HL-60 (cell line): ENCODE measurements at regions not wholly inside any gene's neighbourhood (a gene's known extent, or its start where the extent isn't known, plus 50 kb on each side); places are given as distances from the start of the nearest gene placed in this dataset.

Experiments
- DNase-seq, 2 experiments: peaks; one replicate each; pipeline ENCODE4 v3.0.0-alpha.2; 2010 to 2020; ENCODE audit warnings: low read depth in 1 of 2, low spot score in 1 of 2
- H3K27ac ChIP-seq: fragments of 250-450 bp; sonication (Bioruptor Pico); replicated peaks from 2 replicates; pipeline ENCODE4 v1.5.1; 2020; ENCODE audit warnings: mild to moderate bottlenecking, moderate library complexity
- H3K27me3 ChIP-seq: fragments of 250-450 bp; sonication (Bioruptor Pico); 2 replicates; pipeline ENCODE4 v1.5.1; 2021; ENCODE audit warnings: mild to moderate bottlenecking, moderate library complexity; ENCODE audit not compliant: insufficient read depth, poor library complexity, severe bottlenecking
- H3K4me3 ChIP-seq: replicated peaks from 2 replicates; pipeline ENCODE4 v1.5.1; 2011; ENCODE audit warnings: mild to moderate bottlenecking, control low read depth, low read length; ENCODE audit not compliant: insufficient read depth
- GABPA ChIP-seq: IDR thresholded peaks from 2 replicates; pipeline ENCODE4 v1.6.1; 2012; ENCODE audit warnings: low read depth
- POLR2AphosphoS5 ChIP-seq: IDR thresholded peaks from 2 replicates; pipeline ENCODE4 v1.6.1; 2012; ENCODE audit warnings: low read depth
- REST ChIP-seq: IDR thresholded peaks from 2 replicates; pipeline ENCODE4 v1.6.1; 2012; ENCODE audit warnings: low read depth; ENCODE audit not compliant: insufficient replicate concordance
- SPI1 ChIP-seq: IDR thresholded peaks from 2 replicates; pipeline ENCODE4 v1.6.1; 2012; ENCODE audit warnings: low read depth, mild to moderate bottlenecking, borderline replicate concordance
- TF ChIP-seq, protein P1 (sequence below): IDR thresholded peaks from one replicate; pipeline ENCODE4 v1.5.1; 2011; ENCODE audit warnings: low read length, control low read depth, inconsistent platforms; ENCODE audit not compliant: insufficient read depth

GRCh38 chr5:163807781-163808180, 302.4 kb downstream of the MAT2B start:
- no peak for DNase-seq
- no peaks in the 10 kb centered on the region for H3K27me3 ChIP-seq
- no peak overlapping the region for H3K4me3 ChIP-seq
- TF ChIP-seq POLR2AphosphoS5 (no peak), SPI1 (no peak), GABPA (no peak), REST (no peak)
- TF ChIP-seq, protein P1, sequence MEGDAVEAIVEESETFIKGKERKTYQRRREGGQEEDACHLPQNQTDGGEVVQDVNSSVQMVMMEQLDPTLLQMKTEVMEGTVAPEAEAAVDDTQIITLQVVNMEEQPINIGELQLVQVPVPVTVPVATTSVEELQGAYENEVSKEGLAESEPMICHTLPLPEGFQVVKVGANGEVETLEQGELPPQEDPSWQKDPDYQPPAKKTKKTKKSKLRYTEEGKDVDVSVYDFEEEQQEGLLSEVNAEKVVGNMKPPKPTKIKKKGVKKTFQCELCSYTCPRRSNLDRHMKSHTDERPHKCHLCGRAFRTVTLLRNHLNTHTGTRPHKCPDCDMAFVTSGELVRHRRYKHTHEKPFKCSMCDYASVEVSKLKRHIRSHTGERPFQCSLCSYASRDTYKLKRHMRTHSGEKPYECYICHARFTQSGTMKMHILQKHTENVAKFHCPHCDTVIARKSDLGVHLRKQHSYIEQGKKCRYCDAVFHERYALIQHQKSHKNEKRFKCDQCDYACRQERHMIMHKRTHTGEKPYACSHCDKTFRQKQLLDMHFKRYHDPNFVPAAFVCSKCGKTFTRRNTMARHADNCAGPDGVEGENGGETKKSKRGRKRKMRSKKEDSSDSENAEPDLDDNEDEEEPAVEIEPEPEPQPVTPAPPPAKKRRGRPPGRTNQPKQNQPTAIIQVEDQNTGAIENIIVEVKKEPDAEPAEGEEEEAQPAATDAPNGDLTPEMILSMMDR = no peak
- H3K27ac ChIP-seq = no peak overlapping the region

- H3K27ac ChIP-seq = no peak overlapping the region
- TF ChIP-seq REST = no peak
- TF ChIP-seq GABPA = no peak
- TF ChIP-seq, protein P1 = no peak
- no peak for TF ChIP-seq POLR2AphosphoS5
- TF ChIP-seq SPI1 = no peak
- no peaks in the 10 kb centered on the region for H3K27me3 ChIP-seq
- H3K4me3 ChIP-seq = no peak overlapping the region
- DNase-seq = peak in 1 of 2 experiments; percentile 36
Measured at GRCh38 chr5:163809473-163809872, 304.1 kb downstream of the MAT2B start.

DNA sequence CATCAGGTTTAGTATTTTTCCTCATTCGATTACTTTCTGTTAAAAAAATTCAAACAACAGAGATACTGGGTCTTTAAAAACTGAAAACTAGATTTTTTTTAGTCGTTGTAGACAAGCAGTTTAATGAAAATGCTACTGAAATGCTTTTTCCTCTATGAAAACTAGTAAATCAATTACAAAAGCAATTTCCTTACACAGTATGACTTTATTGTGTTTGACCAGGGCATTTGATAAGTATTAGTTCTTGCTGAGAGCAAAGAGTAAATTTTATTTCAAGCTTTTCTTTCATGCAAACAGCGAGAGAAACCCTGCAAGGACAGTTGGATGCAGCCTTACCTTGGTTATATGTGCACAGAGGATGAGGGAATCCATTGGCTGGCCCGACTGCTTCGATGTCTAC, 308.5 kb downstream of the MAT2B start:
- H3K4me3 ChIP-seq = no peak overlapping the region
- no peak for TF ChIP-seq REST
- TF ChIP-seq, protein P1 = no peak
- TF ChIP-seq POLR2AphosphoS5 = no peak
- no peak for TF ChIP-seq SPI1
- TF ChIP-seq GABPA = no peak
- no peak for DNase-seq
- H3K27me3 ChIP-seq = no peaks in the 10 kb centered on the region
- no peak overlapping the region for H3K27ac ChIP-seq
